ENCODE measurements at regions not wholly inside any gene's neighbourhood (a gene's known extent, or its start where the extent isn't known, plus 50 kb on each side); places are given as distances from the start of the nearest gene placed in this dataset.

DNA sequence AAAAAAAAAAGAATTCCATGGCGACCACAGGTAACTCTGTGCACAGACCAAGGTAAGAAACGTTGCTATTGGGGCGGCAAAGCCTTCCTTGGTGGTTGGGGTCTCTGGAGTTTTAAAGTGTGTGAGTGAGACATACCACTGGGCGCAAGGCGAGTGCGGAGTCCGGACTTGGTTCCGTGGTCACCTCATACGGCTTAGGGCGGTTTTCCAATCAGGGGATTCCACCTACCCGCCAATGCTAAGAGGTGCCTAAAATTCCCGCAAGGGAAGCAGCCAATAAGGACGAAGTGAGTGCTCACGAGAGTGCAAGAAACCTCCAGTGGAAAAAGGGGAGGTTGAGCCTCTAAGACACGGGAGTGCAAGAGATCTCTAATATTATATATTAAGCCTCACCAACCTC, 68.6 kb upstream of the PRSS16 start:
- TF ChIP-seq, protein P1, sequence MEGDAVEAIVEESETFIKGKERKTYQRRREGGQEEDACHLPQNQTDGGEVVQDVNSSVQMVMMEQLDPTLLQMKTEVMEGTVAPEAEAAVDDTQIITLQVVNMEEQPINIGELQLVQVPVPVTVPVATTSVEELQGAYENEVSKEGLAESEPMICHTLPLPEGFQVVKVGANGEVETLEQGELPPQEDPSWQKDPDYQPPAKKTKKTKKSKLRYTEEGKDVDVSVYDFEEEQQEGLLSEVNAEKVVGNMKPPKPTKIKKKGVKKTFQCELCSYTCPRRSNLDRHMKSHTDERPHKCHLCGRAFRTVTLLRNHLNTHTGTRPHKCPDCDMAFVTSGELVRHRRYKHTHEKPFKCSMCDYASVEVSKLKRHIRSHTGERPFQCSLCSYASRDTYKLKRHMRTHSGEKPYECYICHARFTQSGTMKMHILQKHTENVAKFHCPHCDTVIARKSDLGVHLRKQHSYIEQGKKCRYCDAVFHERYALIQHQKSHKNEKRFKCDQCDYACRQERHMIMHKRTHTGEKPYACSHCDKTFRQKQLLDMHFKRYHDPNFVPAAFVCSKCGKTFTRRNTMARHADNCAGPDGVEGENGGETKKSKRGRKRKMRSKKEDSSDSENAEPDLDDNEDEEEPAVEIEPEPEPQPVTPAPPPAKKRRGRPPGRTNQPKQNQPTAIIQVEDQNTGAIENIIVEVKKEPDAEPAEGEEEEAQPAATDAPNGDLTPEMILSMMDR (IDR thresholded peaks at IDR 0.05) = no peak
- TF ChIP-seq POLR2A (IDR thresholded peaks at IDR 0.05) = no peak

Measured in adrenal gland (tissue), 5 donors.